ENCODE measurements at regions not wholly inside any gene's neighbourhood (a gene's known extent, or its start where the extent isn't known, plus 50 kb on each side); places are given as distances from the start of the nearest gene placed in this dataset.
"Not testable (repeated sequence)": the region's sequence is repeated elsewhere in the genome, so short reads cannot be mapped to it uniquely, and the experiment has no call there.

DNA sequence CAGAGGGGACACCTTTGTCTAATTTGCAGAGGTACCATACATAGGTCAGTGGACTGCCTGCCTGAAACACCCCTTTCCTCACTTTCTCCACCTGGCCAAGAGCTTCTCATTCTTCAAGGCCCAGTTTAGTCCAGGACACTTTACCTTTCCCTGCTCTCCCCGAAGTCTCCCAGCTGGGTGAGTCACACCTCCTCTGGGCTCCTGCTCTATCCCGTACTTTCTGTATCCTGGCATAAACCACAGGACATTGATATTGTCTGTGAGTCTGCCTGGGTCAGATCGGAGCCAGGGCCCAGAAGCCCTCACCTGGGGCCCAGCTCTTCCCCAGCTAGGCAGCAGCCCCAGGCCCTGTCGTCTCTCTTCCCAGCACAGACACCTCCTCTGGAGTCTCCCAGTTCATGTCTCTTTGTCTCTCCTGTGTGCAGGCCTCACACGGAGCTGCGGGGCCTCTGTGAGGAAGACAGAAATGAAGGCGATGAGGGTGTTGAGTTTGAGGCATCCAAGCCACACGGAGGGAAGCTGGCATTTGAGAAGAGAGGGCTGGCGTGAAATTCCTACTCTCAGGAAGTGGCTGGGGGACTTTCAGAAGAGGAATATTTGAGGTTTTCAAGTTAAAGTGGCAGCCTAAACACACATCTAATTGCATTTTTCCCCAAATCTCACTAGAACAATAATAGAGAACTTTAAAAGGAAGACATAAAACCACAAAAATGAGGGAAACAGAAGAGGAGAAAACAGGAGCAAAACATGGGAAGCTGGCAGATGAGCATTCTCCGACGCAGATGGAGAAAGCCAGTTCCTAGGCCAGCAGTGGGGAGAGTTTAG, 79.6 kb upstream of the LAPTM4A start:
- no peak for DNase-seq

- no peak for DNase-seq
Measured at GRCh38 chr2:20130160-20130560, 78.7 kb upstream of the LAPTM4A start.

- DNase-seq, result no peak
Measured at GRCh38 chr2:20129331-20130159, 78.1 kb upstream of the LAPTM4A start.

- DNase-seq, result no peak
Measured at GRCh38 chr2:20128506-20129330, 77.3 kb upstream of the LAPTM4A start.

DNA sequence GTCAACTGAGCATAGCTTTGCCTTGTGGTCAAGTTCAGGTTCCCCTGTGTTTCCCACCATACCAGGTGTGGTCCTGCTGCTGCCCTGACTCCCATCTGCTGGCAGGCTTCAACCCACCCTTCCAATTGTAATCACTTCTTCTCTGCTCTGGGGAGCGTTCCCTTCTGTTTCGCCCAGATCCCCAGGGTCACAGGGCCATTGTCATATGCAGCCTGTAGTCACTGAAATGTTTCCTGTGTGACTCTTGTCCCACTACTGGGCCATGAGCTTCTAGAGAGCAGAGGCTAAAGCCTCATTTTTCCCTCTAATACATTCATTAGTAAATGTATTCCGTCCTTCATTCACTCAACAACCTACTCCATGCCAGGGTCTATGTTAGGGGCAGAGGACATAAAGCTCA, 75.0 kb upstream of the LAPTM4A start:
- DNase-seq, result no peak

DNA sequence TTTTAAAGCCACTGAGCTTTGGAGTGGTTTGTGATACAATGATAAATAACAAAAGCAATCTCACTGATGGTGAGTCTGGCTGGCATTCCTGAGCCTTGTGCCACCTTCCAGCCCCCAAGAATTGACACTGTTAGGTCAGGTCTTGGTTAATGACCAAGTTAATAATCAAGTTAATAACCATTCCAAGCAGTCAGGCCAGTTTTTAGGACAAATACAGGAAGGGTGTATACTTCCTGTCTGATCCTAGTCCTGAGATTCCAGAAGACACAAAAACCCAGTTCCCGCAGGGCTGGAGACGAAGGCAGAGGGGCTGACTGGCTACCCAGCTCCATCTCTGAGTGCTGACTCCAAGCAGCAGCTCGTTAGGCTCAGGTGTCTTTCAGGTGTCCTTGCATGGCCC, 74.6 kb upstream of the LAPTM4A start:
- DNase-seq, result no peak

GRCh38 chr2:20125616-20126015, 74.2 kb upstream of the LAPTM4A start:
- DNase-seq, result no peak

DNA sequence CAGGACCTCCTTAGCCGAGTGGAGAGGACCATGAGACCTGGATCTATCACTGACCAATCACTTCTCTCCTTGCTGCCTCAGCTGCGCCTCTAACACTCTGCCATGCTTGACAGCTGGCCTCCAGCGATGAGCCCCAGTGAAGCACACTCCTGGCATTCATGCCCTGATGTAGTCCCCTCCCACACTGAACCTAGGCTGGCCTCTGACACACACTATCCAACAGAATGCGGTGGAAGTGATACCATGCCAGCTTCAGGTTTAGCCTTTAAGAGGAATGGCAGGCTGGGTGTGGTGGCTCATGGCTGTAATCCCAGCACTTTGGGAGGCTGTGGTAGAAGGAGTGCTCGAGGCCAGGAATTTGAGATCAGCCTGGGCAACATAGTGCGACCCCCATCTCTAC, 73.7 kb upstream of the LAPTM4A start:
- no peak for DNase-seq

GRCh38 chr2:20123871-20124594, 72.6 kb upstream of the LAPTM4A start:
- no peak for DNase-seq

GRCh38 chr2:20122864-20123263, 71.4 kb upstream of the LAPTM4A start:
- DNase-seq, result no peak

- DNase-seq, result no peak
Measured at GRCh38 chr2:20120569-20121416, 69.4 kb upstream of the LAPTM4A start.

DNA sequence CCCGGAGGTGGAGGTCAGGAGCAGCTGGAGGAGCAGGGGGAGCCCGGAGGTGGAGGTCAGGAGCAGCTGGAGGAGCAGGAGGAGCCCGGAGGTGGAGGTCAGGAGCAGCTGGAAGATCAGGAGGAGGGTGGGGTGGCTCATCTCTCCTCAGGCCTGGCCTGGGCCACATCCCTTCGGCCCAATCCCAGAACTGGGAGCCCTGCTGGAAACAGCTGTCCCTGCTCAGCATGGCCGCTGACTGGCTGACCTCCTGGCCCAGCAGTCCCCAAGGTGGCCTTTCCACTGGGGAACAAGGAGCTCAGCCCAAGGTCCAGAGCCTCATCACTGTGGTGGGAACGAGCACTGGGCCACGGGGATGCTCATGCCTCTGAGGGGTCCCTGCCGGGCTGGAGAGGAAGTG, 66.6 kb upstream of the LAPTM4A start:
- DNase-seq, result no peak

- no peak for DNase-seq
Measured at GRCh38 chr2:20115902-20116301, 64.5 kb upstream of the LAPTM4A start.

GRCh38 chr2:20115374-20115773, 63.9 kb upstream of the LAPTM4A start:
- no peak for DNase-seq

GRCh38 chr2:20113986-20114938, 62.8 kb upstream of the LAPTM4A start:
- no peak for DNase-seq

- no peak for DNase-seq
Measured at GRCh38 chr2:20113004-20113796, 61.8 kb upstream of the LAPTM4A start.

DNA sequence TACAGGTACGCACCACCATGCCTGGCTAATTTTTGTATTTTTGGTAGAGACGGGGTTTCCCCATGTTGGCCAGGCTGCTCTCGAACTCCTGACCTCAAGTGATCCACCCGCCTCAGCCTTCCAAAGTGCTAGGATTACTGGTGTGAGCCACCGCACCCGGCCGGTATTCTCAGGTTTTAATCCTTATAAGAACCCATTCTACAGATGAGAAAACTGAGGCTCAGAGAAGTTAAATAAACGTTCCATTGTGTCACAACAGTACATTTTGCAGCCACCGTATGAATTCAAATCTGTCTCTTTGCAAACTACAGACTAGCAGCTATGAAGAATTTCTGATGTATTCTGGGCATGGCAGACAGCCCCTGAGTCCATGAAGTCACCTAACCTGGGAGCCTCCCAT, 60.9 kb upstream of the LAPTM4A start:
- not testable (repeated sequence) for DNase-seq

- DNase-seq, result no peak
Measured at GRCh38 chr2:20111311-20112131, 60.1 kb upstream of the LAPTM4A start.

GRCh38 chr2:20110876-20111275, 59.4 kb upstream of the LAPTM4A start:
- no peak for DNase-seq

Data from activated CD4-positive, alpha-beta T cell treated with anti-CD3 and anti-CD28 coated beads, Interleukin-2, amount 50 U/mL, for 16 hours (primary cell).